A673 (cell line): ENCODE measurements at regions not wholly inside any gene's neighbourhood (a gene's known extent, or its start where the extent isn't known, plus 50 kb on each side); places are given as distances from the start of the nearest gene placed in this dataset.

Experiments used
- BruUV-seq: library from RNA; stranded (reverse); fragments of 400-500 nt; replicated peaks from 2 replicates; lab custom pipeline; 2021; lab: Mats Ljungman, UMichigan
- CTCF ChIA-PET: fragments of 300-600 bp; sonication (Branson Sonifier 250); formaldehyde crosslinking; loops from one replicate; lab custom pipeline; 2022; ENCODE audit warnings: antibody characterized with exemption; lab: Charles Lee
- POLR2A ChIA-PET: fragments of 300-600 bp; sonication (Branson Sonifier 250); formaldehyde crosslinking; loops from one replicate; lab custom pipeline; 2022; ENCODE audit warnings: antibody characterized with exemption; ENCODE audit not compliant: low non-redundant PET; lab: Charles Lee
- DNase-seq: peaks from one replicate; pipeline ENCODE4 v3.0.0-alpha.2; 2015; ENCODE audit warnings: low spot score
- H3K27ac ChIP-seq: fragments of 200-600 bp; sonication (generic); 2 replicates; pipeline ENCODE4 v1.5.1; 2016; ENCODE audit warnings: mixed run types, low read depth, mild to moderate bottlenecking, mixed read lengths, antibody characterized with exemption, low read length; ENCODE audit not compliant: poor library complexity, severe bottlenecking
- H3K27me3 ChIP-seq: fragments of 200-600 bp; sonication (generic); replicated peaks from 2 replicates; pipeline ENCODE4 v1.6.1; 2017; ENCODE audit warnings: mixed run types, low read depth, mild to moderate bottlenecking, mixed read lengths, antibody characterized with exemption, low read length; ENCODE audit not compliant: insufficient read depth, poor library complexity
- H3K36me3 ChIP-seq: fragments of 200-600 bp; sonication (generic); 2 replicates; pipeline ENCODE4 v1.6.1; 2016; ENCODE audit warnings: mixed run types, mild to moderate bottlenecking, mixed read lengths, antibody characterized with exemption, low read length; ENCODE audit not compliant: insufficient read depth, poor library complexity, severe bottlenecking
- H3K4me1 ChIP-seq: fragments of 200-600 bp; sonication (generic); 2 replicates; pipeline ENCODE4 v1.6.1; 2017; ENCODE audit warnings: mixed run types, mild to moderate bottlenecking, mixed read lengths, antibody characterized with exemption, low read length; ENCODE audit not compliant: insufficient read depth, poor library complexity, severe bottlenecking
- H3K4me3 ChIP-seq: fragments of 200-600 bp; sonication (generic); 2 replicates; pipeline ENCODE4 v1.5.1; 2016; ENCODE audit warnings: low read depth, mixed run types, mild to moderate bottlenecking, mixed read lengths, low read length; ENCODE audit not compliant: poor library complexity, severe bottlenecking
- H3K9me3 ChIP-seq: fragments of 200-600 bp; sonication (generic); 2 replicates; pipeline ENCODE4 v1.6.1; 2016; ENCODE audit warnings: mixed run types, low read depth, mild to moderate bottlenecking, mixed read lengths, antibody characterized with exemption, low read length; ENCODE audit not compliant: poor library complexity, severe bottlenecking
- CTCF ChIP-seq: fragments of 300-800, 200-600 bp; sonication (generic); conservative IDR thresholded peaks from 2 replicates; pipeline ENCODE4 v1.5.1; 2017; ENCODE audit warnings: low read depth, mild to moderate bottlenecking, antibody characterized with exemption, low read length, moderate library complexity, mixed read lengths
- EZH2 ChIP-seq: fragments of 200-600 bp; sonication (generic); IDR thresholded peaks from 2 replicates; pipeline ENCODE4 v1.6.1; 2017; ENCODE audit warnings: borderline replicate concordance, low read depth, mild to moderate bottlenecking, mixed read lengths, antibody characterized with exemption, low read length; ENCODE audit not compliant: poor library complexity, severe bottlenecking
- intact Hi-C: fragments of 100-400 bp; cut with micrococcal nuclease; formaldehyde crosslinking; loops from one replicate; pipeline ENCODE4 v1.10.0; 2022; ENCODE audit not compliant: unreplicated experiment

- no peak overlapping the region for H3K27ac ChIP-seq
- H3K9me3 ChIP-seq, result peaks cover 7% of the 10 kb centered on the region
- no peak for DNase-seq
- TF ChIP-seq CTCF, result no peak
- TF ChIP-seq EZH2, result no peak
- intact Hi-C loops, result no loop called here
- H3K36me3 ChIP-seq, result no peaks in the 10 kb centered on the region
- H3K4me1 ChIP-seq, result no peaks in the 10 kb centered on the region
- H3K4me3 ChIP-seq, result no peak overlapping the region
- no TSS peak for BruUV-seq
- peaks cover 5% of the 10 kb centered on the region for H3K27me3 ChIP-seq
- CTCF ChIA-PET, result no interaction called here
- POLR2A ChIA-PET, result interaction anchor here (0.6 kb wide), 1 partner anchor 365 kb away, joined by 3 read pairs; no protein-coding TSS in a partner anchor
Measured at GRCh38 chr22:44379817-44380755, 67.3 kb upstream of the SHISAL1 start.

- intact Hi-C loops, result no loop called here
- H3K27me3 ChIP-seq, result peaks cover 5% of the 10 kb centered on the region
- peaks cover 11% of the 10 kb centered on the region for H3K9me3 ChIP-seq
- no TSS peak for BruUV-seq
- H3K27ac ChIP-seq, result no peak overlapping the region
- no peaks in the 10 kb centered on the region for H3K4me1 ChIP-seq
- no peaks in the 10 kb centered on the region for H3K36me3 ChIP-seq
- ChIA-PET CTCF (no interaction called here), POLR2A (no interaction called here)
- DNase-seq, result no peak
- H3K4me3 ChIP-seq, result no peak overlapping the region
- TF ChIP-seq EZH2 (no peak), CTCF (no peak)
Measured at GRCh38 chr22:44378380-44378779, 65.6 kb upstream of the SHISAL1 start.

GRCh38 chr22:44375451-44375850, 62.7 kb upstream of the SHISAL1 start:
- Histone ChIP-seq H3K4me1 (no peaks in the 10 kb centered on the region), H3K9me3 (peaks cover 11% of the 10 kb centered on the region), H3K27ac (no peak overlapping the region), H3K27me3 (peaks cover 5% of the 10 kb centered on the region), H3K4me3 (no peak overlapping the region), H3K36me3 (no peaks in the 10 kb centered on the region)
- ChIA-PET POLR2A (interaction anchor here (0.6 to 0.7 kb wide), 2 partner anchors 26 to 30 kb away, joined by 3 read pairs; no protein-coding TSS in a partner anchor), CTCF (no interaction called here)
- DNase-seq, result no peak
- intact Hi-C loops, result no loop called here
- no TSS peak for BruUV-seq
- TF ChIP-seq EZH2 (no peak), CTCF (no peak)
